Right lobe of liver (tissue), 4 donors: ENCODE measurements at regions not wholly inside any gene's neighbourhood (a gene's known extent, or its start where the extent isn't known, plus 50 kb on each side); places are given as distances from the start of the nearest gene placed in this dataset.

Experiments used
- CTCF ChIP-seq, 4 donors: fragments of 200-600 bp in 3 of 4; fragments of 450-650 bp in 1 of 4; IDR thresholded peaks; one replicate each; pipeline versions ENCODE4 v1.5.1 to v1.8.0; 2016 to 2022; ENCODE audit warnings: antibody characterized with exemption in 4 of 4, mild to moderate bottlenecking in 2 of 4
- POLR2A ChIP-seq: fragments of 450-650 bp; IDR thresholded peaks from one replicate; pipeline ENCODE4 v1.6.1; 2017; ENCODE audit warnings: antibody characterized with exemption, mild to moderate bottlenecking
- donor health status: DM: no; HTN: no; CAD: no.
- donor health status: DM: no; HTN: no; CAD: no.
- donor health status: DM: no; HTN: yes; CAD: no.

DNA sequence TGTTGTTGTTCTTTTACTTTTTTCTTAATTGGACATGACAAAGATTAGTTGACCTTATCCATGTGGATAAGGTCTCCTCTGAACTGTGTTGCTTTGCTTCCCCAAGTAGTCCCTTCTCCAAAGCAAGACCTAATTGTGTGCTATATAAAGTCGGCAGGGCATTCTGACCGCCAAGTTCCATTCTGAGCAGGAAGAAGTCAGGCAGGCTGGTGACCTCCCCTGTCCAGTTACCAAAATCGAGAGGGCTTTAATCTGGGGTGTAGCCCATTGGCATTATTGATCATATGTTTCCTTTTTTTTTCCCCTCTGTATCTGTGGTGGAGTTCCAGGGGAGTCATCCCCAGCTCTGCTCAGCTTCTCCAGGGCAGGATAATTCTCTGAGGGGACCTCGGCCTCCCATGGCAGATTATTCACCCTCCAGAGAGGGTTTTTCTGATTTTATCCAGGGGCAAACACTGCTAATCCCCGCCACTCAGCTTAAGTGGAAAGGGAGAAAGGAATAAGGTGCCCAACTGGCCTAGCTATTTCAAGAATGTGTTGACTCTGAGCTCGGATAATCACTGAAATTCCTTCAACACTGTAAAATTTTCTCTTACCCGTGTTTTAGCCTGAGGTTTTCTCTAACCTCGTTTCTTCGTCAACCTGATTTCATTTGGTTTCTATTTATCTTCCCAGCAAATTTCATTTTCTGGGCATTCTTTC, 71.8 kb upstream of the L3MBTL3 start:
- TF ChIP-seq CTCF (IDR thresholded peaks at IDR 0.05) = no peak
- no peak for TF ChIP-seq POLR2A
